Mesenchymal stem cell (in vitro differentiated cells and primary cell): ENCODE measurements at regions not wholly inside any gene's neighbourhood (a gene's known extent, or its start where the extent isn't known, plus 50 kb on each side); places are given as distances from the start of the nearest gene placed in this dataset.
"Not testable (repeated sequence)": the region's sequence is repeated elsewhere in the genome, so short reads cannot be mapped to it uniquely, and the experiment has no call there.

Experiments
- DNase-seq: peaks from one replicate; pipeline ENCODE4 v3.0.0-alpha.2; 2013
- H2AFZ ChIP-seq: one replicate; pipeline ENCODE4 v1.6.1; 2013; ENCODE audit warnings: low read depth, mild to moderate bottlenecking, control low read depth, inconsistent platforms, low read length, moderate library complexity
- H2AK5ac ChIP-seq: 2 replicates; pipeline ENCODE4 v1.6.1; 2013; ENCODE audit warnings: low read length, moderate library complexity, mild to moderate bottlenecking, inconsistent platforms; ENCODE audit not compliant: severe bottlenecking
- H2BK120ac ChIP-seq: one replicate; pipeline ENCODE4 v1.6.1; 2013; ENCODE audit warnings: low read depth, mild to moderate bottlenecking, inconsistent platforms, low read length, moderate library complexity
- H2BK12ac ChIP-seq, 2 experiments: one replicate each; pipeline ENCODE4 v1.6.1; 2013; ENCODE audit warnings: inconsistent platforms in 2 of 2, low read length in 2 of 2, mild to moderate bottlenecking in 2 of 2, moderate library complexity in 2 of 2, control low read depth in 1 of 2
- H2BK15ac ChIP-seq: one replicate; pipeline ENCODE4 v1.6.1; 2013; ENCODE audit warnings: mild to moderate bottlenecking, low read depth, inconsistent platforms; ENCODE audit not compliant: poor library complexity, severe bottlenecking
- H2BK5ac ChIP-seq: 2 replicates; pipeline ENCODE4 v1.6.1; 2013; ENCODE audit warnings: low read depth, mild to moderate bottlenecking, low read length, control low read depth, inconsistent platforms; ENCODE audit not compliant: poor library complexity, severe bottlenecking
- H3K14ac ChIP-seq, 2 experiments: one replicate each; pipeline ENCODE4 v1.6.1; 2013; ENCODE audit warnings: inconsistent platforms in 2 of 2, low read length in 2 of 2, control low read depth in 1 of 2, mild to moderate bottlenecking in 1 of 2, moderate library complexity in 1 of 2
- H3K18ac ChIP-seq, 2 experiments: one replicate each; pipeline ENCODE4 v1.6.1; 2013; ENCODE audit warnings: inconsistent platforms in 2 of 2, low read length in 2 of 2, control low read depth in 1 of 2, low read depth in 1 of 2, mild to moderate bottlenecking in 1 of 2
- H3K23ac ChIP-seq, 2 experiments: one replicate each; pipeline ENCODE4 v1.6.1; 2013; ENCODE audit warnings: inconsistent platforms in 2 of 2, low read length in 2 of 2, mild to moderate bottlenecking in 2 of 2, moderate library complexity in 2 of 2, control low read depth in 1 of 2
- H3K27ac ChIP-seq: 2 replicates; pipeline ENCODE4 v1.5.1; 2013; ENCODE audit warnings: mild to moderate bottlenecking, moderate library complexity, low read length, control low read depth, inconsistent platforms; ENCODE audit not compliant: poor library complexity, severe bottlenecking
- H3K27me3 ChIP-seq, 2 experiments: 2 replicates each; pipeline versions ENCODE4 v1.6.1 to v1.7.0; 2013; ENCODE audit warnings: low read length in 2 of 2, mild to moderate bottlenecking in 2 of 2, moderate library complexity in 2 of 2, control low read depth in 1 of 2, inconsistent platforms in 1 of 2; ENCODE audit not compliant: control insufficient read depth in 1 of 2, insufficient read depth in 1 of 2
- H3K36me3 ChIP-seq, 2 experiments: 2 replicates each; pipeline versions ENCODE4 v1.6.1 to v1.7.0; 2013; ENCODE audit warnings: low read length in 2 of 2, control low read depth in 1 of 2, inconsistent platforms in 1 of 2, low read depth in 1 of 2, mild to moderate bottlenecking in 1 of 2; ENCODE audit not compliant: insufficient read depth in 2 of 2, control insufficient read depth in 1 of 2
- H3K4ac ChIP-seq, 2 experiments: one replicate each; pipeline ENCODE4 v1.6.1; 2013; ENCODE audit warnings: inconsistent platforms in 2 of 2, low read length in 2 of 2, mild to moderate bottlenecking in 2 of 2, moderate library complexity in 2 of 2, control low read depth in 1 of 2, low read depth in 1 of 2
- H3K4me1 ChIP-seq: 2 replicates; pipeline ENCODE4 v1.6.1; 2013; ENCODE audit warnings: low read depth, low read length, control low read depth; ENCODE audit not compliant: control insufficient read depth, insufficient read depth
- H3K4me2 ChIP-seq: 2 replicates; pipeline ENCODE4 v1.6.1; 2013; ENCODE audit warnings: low read length, mild to moderate bottlenecking, inconsistent platforms; ENCODE audit not compliant: poor library complexity, severe bottlenecking
- H3K4me3 ChIP-seq, 2 experiments: 2 replicates each; pipeline versions ENCODE4 v1.5.1 to v1.7.0; 2013; ENCODE audit warnings: low read length in 2 of 2, mild to moderate bottlenecking in 2 of 2, control low read depth in 1 of 2, low read depth in 1 of 2; ENCODE audit not compliant: insufficient read depth in 1 of 2
- H3K79me1 ChIP-seq: replicated peaks from 2 replicates; pipeline ENCODE4 v1.6.1; 2013; ENCODE audit warnings: mild to moderate bottlenecking, control low read depth, low read length, inconsistent platforms; ENCODE audit not compliant: poor library complexity, severe bottlenecking
- H3K9ac ChIP-seq: 2 replicates; pipeline ENCODE4 v1.7.0; 2013; ENCODE audit warnings: mild to moderate bottlenecking, low read length, moderate library complexity
- H3K9me3 ChIP-seq: 2 replicates; pipeline ENCODE4 v1.7.0; 2013; ENCODE audit warnings: mild to moderate bottlenecking, low read length; ENCODE audit not compliant: control insufficient read depth
- H4K8ac ChIP-seq: one replicate; pipeline ENCODE4 v1.6.1; 2013; ENCODE audit warnings: inconsistent platforms, mild to moderate bottlenecking, low read length, moderate library complexity
- H4K91ac ChIP-seq: one replicate; pipeline ENCODE4 v1.6.1; 2013; ENCODE audit warnings: mild to moderate bottlenecking, low read length, inconsistent platforms
- WGBS: methylation state at CpG from one replicate; pipeline ENCODE4 v1.1.7; 2013; ENCODE audit warnings: mixed read lengths; 5-methylcytosine and 5-hydroxymethylcytosine counted together

DNA sequence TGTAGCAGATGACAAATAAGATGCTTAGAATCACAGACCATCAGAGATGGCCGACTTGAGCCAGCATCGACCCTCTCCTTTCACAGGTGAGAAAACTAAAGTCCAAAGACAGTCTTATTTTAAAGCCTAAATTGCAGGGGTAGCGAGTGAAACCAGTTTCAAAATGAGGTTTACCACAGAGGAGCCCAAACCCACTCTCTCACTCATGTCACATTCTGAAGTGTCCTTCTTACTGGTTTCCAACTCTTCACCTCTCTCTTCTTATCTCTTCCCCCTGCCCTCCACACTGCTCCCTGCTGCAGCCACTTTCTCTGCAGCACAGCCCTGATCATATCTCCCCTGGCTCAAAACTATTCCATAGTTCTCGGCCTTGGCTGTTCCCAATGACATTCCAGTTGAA lies 57.0 kb upstream of the NID2 start:
- Histone ChIP-seq H2BK5ac (no peak overlapping the region), H3K4me1 (no peaks in the 10 kb centered on the region), H4K8ac (peak overlapping the region; percentile 60), H3K79me1 (no peaks in the 10 kb centered on the region), H3K23ac (no peak overlapping the region), H3K14ac (no peak overlapping the region), H3K4ac (peak overlapping the region; percentile 46 to 73), H2AK5ac (no peak overlapping the region), H3K27ac (no peak overlapping the region), H3K4me3 (no peak overlapping the region), H3K18ac (peak overlapping the region; percentile 44 to 82), H2BK120ac (peak overlapping the region; percentile 11), H2BK12ac (peak overlapping the region; percentile 80 to 95), H3K9ac (peak overlapping the region; percentile 84), H2AFZ (peak overlapping the region; percentile 18), H4K91ac (peak overlapping the region; percentile 3), H3K9me3 (no peaks in the 10 kb centered on the region), H3K4me2 (no peak overlapping the region), H3K27me3 (no peaks in the 10 kb centered on the region), H2BK15ac (no peak overlapping the region), H3K36me3 (no peaks in the 10 kb centered on the region)
- no peak for DNase-seq
- WGBS: 93% methylated on average over 4 of the region's 4 CpGs

DNA sequence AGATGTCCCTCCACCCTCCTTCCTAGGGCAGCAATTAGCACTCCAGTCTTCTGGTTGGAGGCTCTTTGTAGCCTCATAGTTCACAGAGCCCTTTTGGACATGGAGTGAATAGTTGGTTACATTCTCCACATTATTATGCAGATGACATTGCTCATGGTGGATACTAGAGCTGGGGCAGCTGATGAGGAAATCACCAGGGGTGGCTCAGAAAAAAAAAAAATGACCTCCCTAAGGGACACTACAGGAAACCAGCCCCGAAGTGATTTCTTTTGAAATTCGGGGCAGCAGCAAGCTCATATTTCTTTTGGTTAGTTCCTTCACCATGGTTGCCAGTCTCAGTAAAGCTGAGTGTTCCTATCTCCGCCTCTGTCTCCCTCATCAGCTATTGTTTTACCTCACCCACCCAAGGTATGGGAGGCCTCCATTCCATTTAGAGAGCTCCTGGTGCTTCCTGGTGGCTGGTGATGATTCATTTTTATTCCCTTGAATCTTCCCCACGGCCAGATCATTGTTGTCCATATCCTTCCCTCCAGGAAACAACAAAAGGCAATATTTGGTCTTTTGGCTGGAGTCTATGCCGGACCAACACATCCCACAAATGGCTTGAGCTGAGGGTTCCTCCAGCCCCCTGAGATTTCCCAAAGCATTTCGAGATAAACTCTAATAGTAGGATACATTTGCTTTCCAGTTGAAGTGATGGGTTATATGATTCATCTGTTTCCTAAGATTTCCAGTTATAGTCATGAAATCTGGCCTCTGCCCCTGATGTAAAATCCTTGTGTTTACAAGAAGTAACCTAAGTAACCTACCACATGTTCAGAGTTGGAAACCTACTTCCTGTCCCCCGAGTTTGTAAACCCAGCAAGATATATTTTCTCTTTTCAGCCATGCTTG lies 56.2 kb upstream of the NID2 start:
- Histone ChIP-seq H3K14ac (no peak overlapping the region), H3K27ac (no peak overlapping the region), H4K8ac (peak overlapping the region; percentile 87), H3K27me3 (no peaks in the 10 kb centered on the region), H3K4ac (peak overlapping the region; percentile 25 to 42), H3K18ac (peak overlapping the region; percentile 48 to 89), H3K4me2 (no peak overlapping the region), H2AFZ (no peak overlapping the region), H3K9me3 (no peaks in the 10 kb centered on the region), H2BK5ac (no peak overlapping the region), H2BK12ac (peak overlapping the region; percentile 20 to 76), H2BK15ac (peak overlapping the region; percentile 15), H2BK120ac (no peak overlapping the region), H3K9ac (peak overlapping the region; percentile 84), H3K4me3 (peak overlapping the region in 1 of 2 experiments; percentile 56), H4K91ac (peak overlapping the region; percentile 82), H2AK5ac (no peak overlapping the region), H3K36me3 (no peaks in the 10 kb centered on the region), H3K4me1 (no peaks in the 10 kb centered on the region), H3K79me1 (no peaks in the 10 kb centered on the region), H3K23ac (no peak overlapping the region)
- WGBS: 45% methylated on average over 5 of the region's 7 CpGs
- DNase-seq: peak; percentile 84

DNA sequence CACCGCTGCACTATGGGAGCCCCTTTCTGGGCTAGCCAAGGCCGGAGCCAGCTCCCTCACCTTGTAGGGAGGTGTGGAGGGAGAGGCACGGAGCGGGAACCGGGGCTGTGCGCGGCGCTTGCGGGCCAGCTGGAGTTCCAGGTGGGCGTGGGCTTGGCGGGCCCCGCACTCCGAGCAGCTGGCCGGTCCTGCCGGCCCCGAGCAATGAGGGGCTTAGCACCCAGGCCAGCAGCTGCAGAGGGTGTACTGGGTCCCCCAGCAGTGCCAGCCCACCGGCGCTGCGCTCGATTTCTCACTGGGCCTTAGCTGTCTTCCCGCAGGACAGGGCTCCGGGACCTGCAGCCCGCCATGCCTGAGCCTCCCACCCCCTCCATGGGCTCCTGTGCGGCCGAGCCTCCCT lies 53.3 kb upstream of the NID2 start:
- H3K9ac ChIP-seq, H3K36me3 ChIP-seq, DNase-seq, H3K23ac ChIP-seq, H2AK5ac ChIP-seq, H3K4me1 ChIP-seq, H2BK5ac ChIP-seq, H3K14ac ChIP-seq, H3K79me1 ChIP-seq, H4K8ac ChIP-seq, H2BK12ac ChIP-seq, H2AFZ ChIP-seq, H2BK120ac ChIP-seq, H3K9me3 ChIP-seq, H3K4ac ChIP-seq, H3K27ac ChIP-seq, H3K4me3 ChIP-seq, H3K18ac ChIP-seq, H2BK15ac ChIP-seq, H4K91ac ChIP-seq, H3K27me3 ChIP-seq, H3K4me2 ChIP-seq: not testable (repeated sequence)
- WGBS: 95% methylated on average over 21 of the region's 25 CpGs

DNA sequence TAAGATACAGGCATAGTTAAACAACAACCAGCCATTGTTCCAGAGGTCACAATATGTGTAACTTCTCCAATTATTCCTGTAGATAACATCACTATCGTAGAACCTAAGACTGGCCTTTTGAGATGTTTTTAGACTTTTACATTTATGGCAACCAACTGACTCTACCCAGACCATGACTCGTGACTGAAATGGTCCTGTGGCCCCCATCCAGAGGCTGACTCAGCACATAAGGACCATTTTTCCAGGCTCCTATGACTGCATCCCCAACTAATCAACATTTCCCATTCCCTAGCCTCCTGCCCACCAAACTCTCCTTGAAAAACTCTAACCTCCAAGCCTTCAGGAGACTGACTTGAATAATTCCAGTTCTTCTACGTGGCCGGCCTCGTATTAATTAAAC lies 52.6 kb upstream of the NID2 start:
- H2AK5ac ChIP-seq: no peak overlapping the region
- no peak overlapping the region for H4K91ac ChIP-seq
- DNase-seq: no peak
- no peaks in the 10 kb centered on the region for H3K36me3 ChIP-seq
- H3K4me3 ChIP-seq: no peak overlapping the region
- WGBS: 86% methylated on average over 5 of the region's 5 CpGs
- no peak overlapping the region for H3K27ac ChIP-seq
- peaks cover 2% of the 10 kb centered on the region for H3K4me1 ChIP-seq
- no peak overlapping the region for H4K8ac ChIP-seq
- H2AFZ ChIP-seq: no peak overlapping the region
- H2BK12ac ChIP-seq: no peak overlapping the region
- no peak overlapping the region for H2BK120ac ChIP-seq
- no peaks in the 10 kb centered on the region for H3K79me1 ChIP-seq
- no peaks in the 10 kb centered on the region for H3K27me3 ChIP-seq
- H2BK15ac ChIP-seq: no peak overlapping the region
- H3K9me3 ChIP-seq: no peaks in the 10 kb centered on the region
- H3K4ac ChIP-seq: peak overlapping the region in 1 of 2 experiments; percentile 61
- H3K14ac ChIP-seq: no peak overlapping the region
- no peak overlapping the region for H3K23ac ChIP-seq
- H3K4me2 ChIP-seq: no peak overlapping the region
- H2BK5ac ChIP-seq: no peak overlapping the region
- no peak overlapping the region for H3K9ac ChIP-seq
- no peak overlapping the region for H3K18ac ChIP-seq
